ENCODE measurements at regions not wholly inside any gene's neighbourhood (a gene's known extent, or its start where the extent isn't known, plus 50 kb on each side); places are given as distances from the start of the nearest gene placed in this dataset.
"Not testable (repeated sequence)": the region's sequence is repeated elsewhere in the genome, so short reads cannot be mapped to it uniquely, and the experiment has no call there.

- TF ChIP-seq EZH2phosphoT487, CTCF (IDR thresholded peaks at IDR 0.05; ENCODE audit: low read length): not testable (repeated sequence)
Observed at GRCh38 chr18:56279816-56280215, 358.6 kb downstream of the TXNL1 start.

Measured in MM.1S (cell line).